ENCODE measurements at regions not wholly inside any gene's neighbourhood (a gene's known extent, or its start where the extent isn't known, plus 50 kb on each side); places are given as distances from the start of the nearest gene placed in this dataset.
A peak's percentile ranks its signal among the peaks of the same experiment; 100 is the strongest.
"Not testable (repeated sequence)": the region's sequence is repeated elsewhere in the genome, so short reads cannot be mapped to it uniquely, and the experiment has no call there.

GRCh38 chr2:239817468-239818031 lies 207.6 kb downstream of the NDUFA10 start:
- not testable (repeated sequence) for H3K36me3 ChIP-seq (ENCODE audit: control insufficient read depth, insufficient read depth, low read length)

GRCh38 chr2:239816576-239817467 lies 208.3 kb downstream of the NDUFA10 start:
- Histone ChIP-seq H3K36me3 (ENCODE audit: control insufficient read depth, insufficient read depth, low read length) (no peaks in the 10 kb centered on the region), H3K9ac (ENCODE audit: low read length) (no peak overlapping the region), H3K27ac (ENCODE audit: low read depth, low read length) (no peak overlapping the region), H3K4me1 (ENCODE audit: control insufficient read depth, insufficient read depth, low read length) (peaks cover 25% of the 10 kb centered on the region), H3K4me3 (ENCODE audit: low read length) (no peak overlapping the region), H3K27me3 (ENCODE audit: control insufficient read depth, insufficient read depth, low read length) (no peaks in the 10 kb centered on the region)

More at GRCh38 chr2:239817468-239818031, 207.6 kb downstream of the NDUFA10 start:
- H3K4me3 ChIP-seq (ENCODE audit: low read length); H3K27ac ChIP-seq (ENCODE audit: low read depth, low read length); H3K9ac ChIP-seq (ENCODE audit: low read length); H3K27me3 ChIP-seq (ENCODE audit: control insufficient read depth, insufficient read depth, low read length): not testable (repeated sequence)
- H3K4me1 ChIP-seq (ENCODE audit: control insufficient read depth, insufficient read depth, low read length), result peaks cover 25% of the 10 kb centered on the region

- Histone ChIP-seq H3K27ac (ENCODE audit: low read depth, low read length) (peak overlapping the region; percentile 94), H3K27me3 (ENCODE audit: control insufficient read depth, insufficient read depth, low read length) (no peaks in the 10 kb centered on the region), H3K36me3 (ENCODE audit: control insufficient read depth, insufficient read depth, low read length) (no peaks in the 10 kb centered on the region), H3K4me1 (ENCODE audit: control insufficient read depth, insufficient read depth, low read length) (peaks cover 34% of the 10 kb centered on the region), H3K4me3 (ENCODE audit: low read length) (peak overlapping the region; percentile 11), H3K9ac (ENCODE audit: low read length) (no peak overlapping the region)
These were observed 209.5 kb downstream of the NDUFA10 start for GRCh38 chr2:239815671-239816070.

- H3K4me3 ChIP-seq (ENCODE audit: low read length), result peak overlapping the region; percentile 19
- H3K4me1 ChIP-seq (ENCODE audit: control insufficient read depth, insufficient read depth, low read length), result peaks cover 34% of the 10 kb centered on the region
- no peaks in the 10 kb centered on the region for H3K36me3 ChIP-seq (ENCODE audit: control insufficient read depth, insufficient read depth, low read length)
- H3K27ac ChIP-seq (ENCODE audit: low read depth, low read length), result peak overlapping the region; percentile 94
- H3K9ac ChIP-seq (ENCODE audit: low read length), result no peak overlapping the region
- H3K27me3 ChIP-seq (ENCODE audit: control insufficient read depth, insufficient read depth, low read length), result no peaks in the 10 kb centered on the region
These were observed 210.1 kb downstream of the NDUFA10 start for GRCh38 chr2:239814861-239815601.

- Histone ChIP-seq H3K4me3 (ENCODE audit: low read length) (no peak overlapping the region), H3K9ac (ENCODE audit: low read length) (no peak overlapping the region), H3K27me3 (ENCODE audit: control insufficient read depth, insufficient read depth, low read length) (no peaks in the 10 kb centered on the region), H3K27ac (ENCODE audit: low read depth, low read length) (peak overlapping the region; percentile 94), H3K36me3 (ENCODE audit: control insufficient read depth, insufficient read depth, low read length) (no peaks in the 10 kb centered on the region), H3K4me1 (ENCODE audit: control insufficient read depth, insufficient read depth, low read length) (peaks cover 34% of the 10 kb centered on the region)
These were observed 210.9 kb downstream of the NDUFA10 start for GRCh38 chr2:239814116-239814860.

GRCh38 chr2:239813261-239814115 lies 211.7 kb downstream of the NDUFA10 start:
- Histone ChIP-seq H3K4me3 (ENCODE audit: low read length) (no peak overlapping the region), H3K9ac (ENCODE audit: low read length) (no peak overlapping the region), H3K27ac (ENCODE audit: low read depth, low read length) (peak overlapping the region; percentile 94), H3K27me3 (ENCODE audit: control insufficient read depth, insufficient read depth, low read length) (no peaks in the 10 kb centered on the region), H3K36me3 (ENCODE audit: control insufficient read depth, insufficient read depth, low read length) (no peaks in the 10 kb centered on the region), H3K4me1 (ENCODE audit: control insufficient read depth, insufficient read depth, low read length) (peaks cover 34% of the 10 kb centered on the region)

- no peak overlapping the region for H3K27ac ChIP-seq (ENCODE audit: low read depth, low read length)
- H3K4me1 ChIP-seq (ENCODE audit: control insufficient read depth, insufficient read depth, low read length), result peaks cover 34% of the 10 kb centered on the region
- no peaks in the 10 kb centered on the region for H3K36me3 ChIP-seq (ENCODE audit: control insufficient read depth, insufficient read depth, low read length)
- H3K27me3 ChIP-seq (ENCODE audit: control insufficient read depth, insufficient read depth, low read length), result no peaks in the 10 kb centered on the region
- no peak overlapping the region for H3K4me3 ChIP-seq (ENCODE audit: low read length)
- no peak overlapping the region for H3K9ac ChIP-seq (ENCODE audit: low read length)
These were observed 213.2 kb downstream of the NDUFA10 start for GRCh38 chr2:239811806-239812560.

- Histone ChIP-seq H3K27ac (ENCODE audit: low read depth, low read length) (peak overlapping the region; percentile 55), H3K27me3 (ENCODE audit: control insufficient read depth, insufficient read depth, low read length) (no peaks in the 10 kb centered on the region), H3K4me3 (ENCODE audit: low read length) (no peak overlapping the region)
These were observed 213.9 kb downstream of the NDUFA10 start for GRCh38 chr2:239811111-239811781.

GRCh38 chr2:239809391-239809790 lies 215.8 kb downstream of the NDUFA10 start:
- Histone ChIP-seq H3K4me3 (ENCODE audit: low read length) (no peak overlapping the region), H3K27me3 (ENCODE audit: control insufficient read depth, insufficient read depth, low read length) (no peaks in the 10 kb centered on the region), H3K27ac (ENCODE audit: low read depth, low read length) (no peak overlapping the region), H3K36me3 (ENCODE audit: control insufficient read depth, insufficient read depth, low read length) (no peaks in the 10 kb centered on the region), H3K9ac (ENCODE audit: low read length) (no peak overlapping the region), H3K4me1 (ENCODE audit: control insufficient read depth, insufficient read depth, low read length) (peaks cover 21% of the 10 kb centered on the region)

More at GRCh38 chr2:239811111-239811781, 213.9 kb downstream of the NDUFA10 start:
- H3K36me3 ChIP-seq (ENCODE audit: control insufficient read depth, insufficient read depth, low read length), result no peaks in the 10 kb centered on the region
- H3K4me1 ChIP-seq (ENCODE audit: control insufficient read depth, insufficient read depth, low read length), result peaks cover 34% of the 10 kb centered on the region
- H3K9ac ChIP-seq (ENCODE audit: low read length), result no peak overlapping the region

GRCh38 chr2:239807568-239807967 lies 217.6 kb downstream of the NDUFA10 start:
- no peak overlapping the region for H3K4me3 ChIP-seq (ENCODE audit: low read length)
- H3K4me1 ChIP-seq (ENCODE audit: control insufficient read depth, insufficient read depth, low read length), result peaks cover 8% of the 10 kb centered on the region
- H3K27ac ChIP-seq (ENCODE audit: low read depth, low read length), result no peak overlapping the region
- no peaks in the 10 kb centered on the region for H3K36me3 ChIP-seq (ENCODE audit: control insufficient read depth, insufficient read depth, low read length)
- H3K9ac ChIP-seq (ENCODE audit: low read length), result no peak overlapping the region
- H3K27me3 ChIP-seq (ENCODE audit: control insufficient read depth, insufficient read depth, low read length), result no peaks in the 10 kb centered on the region

Measured in rectal smooth muscle tissue (tissue), 1 donor.